Central memory CD4-positive, alpha-beta T cell (primary cell): ENCODE measurements at regions not wholly inside any gene's neighbourhood (a gene's known extent, or its start where the extent isn't known, plus 50 kb on each side); places are given as distances from the start of the nearest gene placed in this dataset.

ENCODE experiments used
- DNase-seq: peaks from one replicate; pipeline ENCODE4 v3.0.0; 2022

DNA sequence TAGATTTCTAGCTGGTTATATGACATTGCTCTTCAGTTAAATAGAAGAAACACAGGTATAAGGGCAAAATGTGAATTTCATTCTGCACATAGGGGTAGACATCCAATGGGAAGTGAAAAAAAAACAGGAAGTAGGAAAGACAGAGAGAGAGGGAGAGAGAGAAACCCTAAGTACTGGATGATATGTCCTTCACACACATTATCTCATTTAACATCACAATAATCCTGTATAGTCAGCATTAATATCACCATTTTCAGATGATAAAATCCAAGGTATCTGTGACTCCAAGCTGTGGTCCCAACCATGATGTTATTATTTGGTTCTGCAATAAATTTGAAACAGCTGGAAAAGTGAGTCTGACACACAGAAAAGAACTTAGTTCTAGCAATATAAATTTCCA lies 759.9 kb downstream of the SATB2 start:
- no peak for DNase-seq

DNA sequence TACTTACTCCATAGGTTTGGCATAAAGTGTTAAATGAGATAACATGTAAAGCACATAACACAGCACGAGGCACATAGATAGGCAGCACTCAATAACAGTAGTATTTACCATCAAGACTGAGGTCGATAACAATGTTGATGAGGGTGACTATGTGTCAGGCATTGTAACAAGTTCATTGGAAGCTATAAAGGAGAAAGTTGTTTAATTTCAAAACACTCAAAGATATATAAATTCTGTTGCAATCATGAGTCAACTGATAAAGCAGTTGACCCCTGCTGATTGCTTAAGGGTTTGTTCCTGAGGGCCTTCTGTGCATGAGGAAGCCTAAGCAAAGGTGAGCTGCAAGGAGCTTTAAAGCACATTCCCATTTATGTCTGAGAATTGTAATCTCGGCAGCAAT lies 760.5 kb downstream of the SATB2 start:
- no peak for DNase-seq

DNA sequence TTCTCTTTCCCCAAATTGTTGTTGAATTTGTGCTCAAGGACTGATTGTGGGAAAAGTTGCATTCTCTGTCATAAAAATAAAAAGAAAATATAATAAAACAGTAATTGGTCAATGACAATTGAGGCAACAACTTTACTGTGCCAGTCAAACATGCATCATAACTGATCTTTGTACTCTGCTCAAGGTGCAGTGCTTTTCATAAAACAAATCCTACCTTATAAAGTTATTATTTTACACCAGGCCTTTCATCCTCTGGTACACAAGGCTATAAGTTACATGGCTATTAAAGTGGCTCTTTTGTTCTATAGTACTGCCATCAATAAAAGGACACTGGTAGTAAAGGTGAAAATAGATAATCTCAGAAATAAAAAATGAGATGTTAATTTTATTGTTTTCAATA lies 761.9 kb downstream of the SATB2 start:
- DNase-seq = no peak

DNA sequence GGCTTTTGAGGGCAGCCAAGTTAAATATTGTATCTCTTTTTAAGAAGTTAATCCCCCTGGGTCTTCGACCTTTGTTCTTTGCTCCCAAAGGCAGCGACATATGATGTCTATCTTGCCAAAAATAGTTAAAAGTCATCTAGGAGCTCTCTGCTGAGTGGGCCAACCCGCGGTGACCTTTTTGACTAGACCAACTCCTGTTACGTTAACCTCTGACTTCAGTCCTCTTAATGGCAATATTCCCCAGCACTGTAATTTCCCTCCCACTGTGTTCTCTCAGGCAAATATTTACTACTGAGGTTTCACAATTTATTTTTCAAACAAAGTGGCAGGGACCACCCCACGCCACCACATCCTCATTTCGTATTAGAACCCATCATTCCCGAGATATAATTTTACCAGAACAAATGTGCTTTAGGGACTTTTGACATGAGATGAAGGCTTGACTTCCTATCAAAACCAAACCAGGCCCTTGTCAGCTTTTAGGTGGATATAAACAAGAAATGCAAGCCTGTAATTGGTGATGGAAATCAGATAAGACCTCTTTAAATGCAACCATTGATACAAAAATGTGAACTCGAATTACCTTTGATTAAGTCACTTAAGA lies 764.7 kb downstream of the SATB2 start:
- DNase-seq = no peak

DNA sequence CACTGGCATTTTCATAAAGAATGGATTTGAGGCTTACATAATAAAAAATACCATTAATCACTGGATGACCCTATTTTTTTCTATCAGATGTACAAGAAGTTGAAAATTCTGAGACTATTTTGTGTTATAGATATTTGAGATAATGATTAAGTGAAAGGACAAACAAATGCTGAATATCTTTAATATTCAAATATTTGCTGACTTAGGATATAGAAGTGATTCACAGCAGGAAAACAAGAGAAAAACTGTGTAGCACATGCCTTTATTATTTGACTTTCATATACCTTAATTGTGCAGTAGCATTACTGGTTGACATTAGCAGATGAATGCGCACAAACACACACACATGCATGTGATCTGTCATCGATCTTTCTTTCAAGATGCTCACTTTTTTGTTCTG lies 766.5 kb downstream of the SATB2 start:
- DNase-seq = no peak

DNA sequence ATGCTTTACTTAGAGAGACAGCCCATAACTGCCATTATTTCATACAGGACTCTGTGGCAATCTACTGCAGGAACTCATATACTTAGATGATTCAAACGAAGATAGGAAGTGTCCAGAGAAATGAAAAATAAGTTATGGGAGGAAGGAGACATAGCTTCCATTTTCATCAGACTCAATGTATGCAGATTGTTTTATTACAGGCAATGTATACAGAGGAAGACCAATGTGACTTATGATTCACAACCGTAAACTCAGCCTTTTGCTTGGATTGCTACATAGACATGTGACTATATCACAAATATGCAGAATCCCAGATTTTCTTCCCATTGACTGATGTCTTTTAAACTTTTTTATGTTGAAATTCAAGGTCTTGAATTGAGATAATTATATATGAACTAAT lies 793.4 kb downstream of the SATB2 start:
- DNase-seq = no peak

DNA sequence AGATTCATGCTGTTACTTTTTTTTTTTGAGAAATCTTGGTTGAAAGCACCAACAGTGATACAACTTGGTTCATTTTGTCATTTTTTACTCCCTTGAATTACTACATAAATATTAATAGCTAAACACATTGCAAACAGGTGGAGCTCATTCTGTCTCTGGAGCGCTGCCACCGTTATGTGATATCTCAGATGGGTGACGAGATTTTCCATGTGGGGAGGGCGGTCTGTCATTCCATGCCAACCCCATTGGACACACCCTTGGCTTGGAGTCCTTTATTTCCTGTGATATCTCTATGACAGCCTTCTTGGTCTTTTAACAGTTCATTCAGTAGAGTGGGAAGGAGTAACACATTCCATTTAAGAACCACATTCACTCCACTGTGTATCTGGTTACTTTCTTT lies 794.8 kb downstream of the SATB2 start:
- DNase-seq = no peak

DNA sequence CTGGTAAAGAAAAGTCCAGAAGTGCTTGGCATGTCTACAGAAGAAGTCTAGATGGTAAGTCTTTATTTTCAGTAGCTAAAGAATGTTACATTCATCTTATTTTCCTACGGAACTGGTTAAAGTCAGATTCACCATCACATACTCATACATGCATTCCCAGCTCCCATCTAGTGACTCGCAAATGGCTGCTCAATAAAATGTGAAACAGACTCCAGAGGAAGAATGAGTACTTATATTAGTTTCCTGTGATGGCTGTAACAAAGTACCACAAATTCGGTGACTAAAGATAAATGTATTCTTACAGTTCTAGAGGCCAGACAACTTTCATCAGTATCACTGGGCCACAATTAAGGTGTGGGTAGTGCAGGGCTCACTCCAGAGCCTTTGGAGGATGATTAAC lies 797.2 kb downstream of the SATB2 start:
- no peak for DNase-seq

DNA sequence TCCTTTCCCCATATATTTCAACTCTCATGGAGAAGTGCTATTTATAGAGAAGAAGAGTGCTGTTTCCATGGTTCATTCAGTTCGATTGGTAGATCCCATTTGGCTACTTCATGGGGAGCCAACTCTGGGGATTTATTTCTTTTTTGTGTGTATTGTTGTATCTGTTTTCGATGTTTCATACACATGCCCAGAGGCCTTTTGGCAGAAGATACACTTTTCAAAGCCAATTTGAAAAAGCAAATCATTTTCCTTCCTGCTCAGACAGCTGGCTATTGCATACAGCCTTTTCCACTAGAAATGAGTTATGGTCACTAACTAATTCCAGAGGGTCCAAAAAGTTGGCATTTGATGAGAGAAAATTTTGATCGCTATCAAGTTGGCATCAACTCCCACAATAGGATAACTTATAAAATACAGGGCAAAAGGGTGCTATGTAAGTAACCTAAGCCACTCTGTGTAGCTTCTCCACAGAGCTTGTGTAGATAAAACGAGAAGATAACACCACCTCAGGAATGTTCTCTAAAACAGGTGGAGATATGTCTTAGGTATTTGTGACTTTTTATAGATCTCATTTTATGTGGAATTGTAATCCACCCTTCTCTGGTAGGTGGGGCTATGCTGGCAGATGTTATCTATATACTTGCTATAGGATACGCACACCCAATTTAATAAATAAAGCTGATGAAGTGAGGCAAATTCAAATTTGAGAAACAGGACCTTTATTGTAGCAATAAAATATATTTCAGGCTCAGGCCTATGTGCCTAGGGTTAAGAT lies 798.5 kb downstream of the SATB2 start:
- DNase-seq = no peak

DNA sequence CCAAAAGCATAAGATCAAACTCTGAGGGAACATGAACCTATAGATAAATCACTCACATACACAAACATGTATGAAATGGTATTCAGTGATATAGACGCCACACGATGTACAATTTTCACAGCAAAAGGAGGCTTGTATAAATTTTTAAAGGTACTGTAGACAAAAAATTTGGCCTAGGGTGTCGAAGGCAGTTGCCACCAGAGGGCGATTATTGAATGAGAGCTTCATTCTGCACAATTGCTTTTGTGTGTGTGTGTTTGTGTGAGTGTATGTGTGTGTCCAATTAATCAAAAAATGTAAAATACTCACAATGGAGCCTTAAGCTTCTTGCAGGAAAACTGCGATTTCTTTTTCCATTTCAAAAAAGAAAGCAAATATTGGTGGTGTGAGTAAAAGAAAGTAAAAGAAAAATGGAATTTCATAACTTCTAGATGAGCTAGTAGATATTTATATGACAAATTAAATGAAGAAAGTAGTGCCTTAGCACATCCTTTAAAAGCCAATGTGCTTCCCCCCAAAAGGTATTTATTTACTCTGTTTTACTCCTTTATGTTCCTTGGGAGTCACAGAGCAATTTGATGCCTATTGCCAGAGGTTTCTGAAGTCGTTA lies 800.1 kb downstream of the SATB2 start:
- no peak for DNase-seq

DNA sequence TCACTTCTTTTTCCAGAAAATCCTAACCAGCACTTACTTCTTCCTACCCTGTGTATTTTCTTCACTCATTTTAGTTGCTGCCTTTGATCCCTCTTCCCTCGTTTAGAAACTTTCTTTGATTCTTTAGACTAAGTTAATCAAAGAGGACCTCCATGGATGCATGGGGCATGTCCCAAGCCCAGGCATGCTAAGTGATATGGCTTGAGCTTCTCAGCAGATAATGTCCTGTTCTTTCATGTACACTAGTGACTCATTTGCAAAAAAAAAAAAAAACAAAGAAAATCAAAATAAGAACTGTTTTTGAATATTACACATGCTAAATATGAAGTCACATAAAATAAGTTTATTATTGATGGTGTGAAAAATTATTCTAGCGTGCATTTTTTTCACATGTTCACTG lies 800.9 kb downstream of the SATB2 start:
- DNase-seq = no peak

DNA sequence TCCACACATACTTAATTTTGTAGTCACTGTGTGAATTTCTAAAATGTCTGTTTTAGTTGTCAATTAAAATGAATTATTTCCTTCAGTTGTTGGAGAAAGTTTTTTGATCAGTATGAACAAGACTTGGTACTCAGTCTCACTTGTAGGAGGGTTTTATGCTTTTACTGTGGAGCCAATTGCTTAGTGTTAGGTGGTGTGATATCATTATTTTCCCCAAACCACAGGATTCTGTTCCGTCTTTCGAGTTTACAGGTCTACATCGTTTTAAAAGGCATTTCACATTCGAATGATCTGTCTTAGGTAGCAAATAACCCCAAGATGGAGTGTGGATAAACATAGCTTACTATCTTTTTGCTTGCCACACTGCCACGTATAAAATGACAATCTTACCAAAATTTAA lies 803.1 kb downstream of the SATB2 start:
- no peak for DNase-seq

DNA sequence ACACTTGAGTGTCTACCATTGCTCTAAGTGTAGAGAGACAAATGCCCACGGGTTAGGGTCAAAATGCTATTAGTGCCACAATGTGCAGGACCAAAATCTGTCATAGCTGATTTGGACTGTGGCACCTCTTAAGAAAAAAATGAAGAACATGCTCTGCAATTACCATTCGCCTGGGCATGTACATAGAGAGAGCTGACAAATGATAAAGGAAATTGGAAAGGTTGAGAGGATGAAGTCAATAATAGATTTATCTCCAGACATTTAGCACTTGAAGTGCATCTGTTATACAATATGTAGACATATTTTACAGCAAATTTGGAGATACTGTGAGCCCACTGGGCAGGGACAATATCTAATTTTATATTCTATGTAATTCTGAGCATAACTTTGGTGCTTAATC lies 804.4 kb downstream of the SATB2 start:
- DNase-seq = no peak

DNA sequence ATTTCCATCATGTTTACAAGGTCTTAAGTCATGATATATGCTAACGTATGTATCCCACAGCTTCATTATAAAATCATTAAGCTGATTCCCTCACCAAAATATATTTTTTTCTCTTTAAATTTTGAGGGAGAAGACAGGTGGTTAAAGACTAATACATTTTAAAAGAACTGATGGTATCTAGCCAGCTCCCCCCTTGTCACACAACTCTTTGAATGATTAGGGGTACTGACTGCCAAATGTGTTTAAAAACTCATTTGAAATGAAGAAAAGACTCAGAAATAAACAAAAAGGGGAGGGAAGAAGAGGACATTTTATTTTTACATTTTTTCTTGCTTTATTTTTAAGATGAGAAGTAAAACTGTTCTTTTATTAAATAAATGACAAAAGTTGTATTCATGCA lies 805.3 kb downstream of the SATB2 start:
- no peak for DNase-seq

DNA sequence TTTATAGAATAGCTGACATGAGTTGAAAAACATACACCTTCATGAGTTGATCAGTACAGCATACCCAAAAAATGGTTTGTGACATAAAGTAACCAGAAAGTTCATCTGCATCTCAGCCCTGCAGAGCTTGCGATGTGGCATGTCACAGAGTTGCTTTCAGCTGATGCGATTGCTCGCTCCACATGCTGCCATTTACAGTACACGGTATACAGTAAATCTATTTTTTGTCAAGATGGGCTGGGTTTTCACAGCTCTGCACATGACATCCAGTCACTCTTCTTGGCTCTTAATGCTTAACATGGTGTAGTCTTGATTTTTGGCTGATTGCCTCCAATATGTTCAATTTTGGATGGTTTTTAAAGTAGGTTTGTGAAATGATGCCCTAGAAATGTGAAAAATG lies 811.9 kb downstream of the SATB2 start:
- DNase-seq = no peak

DNA sequence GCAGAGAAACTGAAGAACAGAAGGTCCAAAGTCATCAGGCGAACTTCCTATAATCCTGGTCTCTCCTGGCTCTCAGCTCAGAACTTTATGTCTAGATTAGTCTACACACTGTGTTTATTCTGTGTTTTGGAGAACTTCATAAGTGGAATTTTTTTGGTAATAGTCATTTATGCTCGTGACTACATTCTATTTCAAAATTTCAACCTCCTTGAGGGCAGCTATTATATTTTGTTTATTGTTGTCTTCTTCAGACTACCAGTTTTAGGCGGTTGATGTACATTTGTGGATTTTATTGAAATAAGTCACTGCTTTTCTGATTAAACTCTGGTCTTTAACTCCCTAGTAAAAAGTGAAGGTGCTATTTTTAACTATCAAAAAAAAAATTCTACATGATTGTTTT lies 816.6 kb downstream of the SATB2 start:
- no peak for DNase-seq

DNA sequence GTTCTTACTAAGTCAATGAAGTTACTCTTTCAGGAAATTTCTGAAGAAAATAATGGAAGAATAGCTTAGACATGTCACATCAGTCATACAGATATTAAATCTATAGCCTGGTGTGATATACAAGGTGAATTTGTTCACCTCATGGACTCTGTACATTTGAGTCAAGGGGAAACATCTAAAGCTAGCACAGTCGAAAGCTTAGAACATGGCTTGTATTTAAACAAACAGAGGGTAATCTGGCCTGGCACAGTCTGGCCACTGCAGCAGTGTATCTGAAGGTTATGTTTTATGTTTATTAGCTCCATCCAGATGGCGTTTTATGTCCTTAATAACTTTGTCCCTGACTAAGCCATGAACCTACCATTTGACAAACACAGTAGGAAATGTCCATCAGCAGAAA lies 817.3 kb downstream of the SATB2 start:
- no peak for DNase-seq

DNA sequence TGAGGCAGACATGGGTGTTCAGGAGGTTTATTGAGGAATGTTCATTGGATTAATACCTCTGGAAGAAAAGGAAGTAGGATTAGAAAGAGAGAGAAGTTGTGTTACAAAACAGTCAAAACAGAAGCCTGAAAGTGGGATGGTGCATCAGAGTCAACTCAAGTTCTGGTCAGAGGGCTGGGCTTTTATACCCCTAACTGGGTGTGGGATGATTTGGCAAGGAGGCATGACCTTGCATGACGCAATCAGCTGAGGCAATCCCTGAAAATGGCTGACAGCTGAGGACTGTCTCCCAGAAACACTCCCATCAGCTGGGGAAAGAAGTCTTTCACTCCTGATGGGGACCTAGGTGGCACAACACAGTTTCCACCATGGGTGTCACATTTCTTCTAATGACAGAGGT lies 818.2 kb downstream of the SATB2 start:
- no peak for DNase-seq

DNA sequence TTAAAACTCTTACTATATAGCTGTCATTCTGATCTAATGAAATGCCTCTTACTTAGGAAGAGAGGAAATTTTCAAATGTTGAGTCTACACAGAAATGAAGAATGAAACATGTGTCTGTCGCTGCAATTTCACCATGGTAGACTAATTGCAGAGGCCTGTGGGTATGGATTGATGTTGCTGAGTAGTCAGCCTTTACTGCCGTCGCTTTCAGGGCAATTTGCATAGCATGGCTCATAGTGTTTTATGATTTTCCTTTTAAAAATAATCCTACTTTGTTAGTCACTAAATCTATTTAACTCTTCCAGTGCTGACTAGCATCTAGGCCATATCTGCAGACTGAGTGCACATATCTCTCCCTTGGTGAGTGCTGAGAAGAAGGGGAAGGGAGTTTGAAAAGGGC lies 819.2 kb downstream of the SATB2 start:
- DNase-seq = no peak

DNA sequence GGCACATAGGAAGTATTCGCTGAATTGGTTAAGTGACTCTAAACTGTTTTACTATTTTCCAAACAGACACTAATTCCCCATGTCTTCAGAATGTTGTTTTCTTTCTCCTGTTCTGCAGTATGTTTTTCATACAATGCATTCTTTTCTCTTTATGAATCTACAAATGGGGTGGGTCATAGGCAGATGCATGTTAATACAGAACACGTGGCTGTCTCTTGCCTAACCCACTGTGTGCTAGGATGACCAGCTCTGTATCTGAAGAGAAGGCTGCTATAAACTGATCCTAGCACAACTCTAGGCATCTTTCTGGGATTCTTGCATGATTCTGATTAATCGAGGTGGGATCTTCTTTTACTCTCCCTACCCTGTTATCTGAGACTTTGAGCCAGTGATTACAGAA lies 826.0 kb downstream of the PLCL1 start:
- no peak for DNase-seq

DNA sequence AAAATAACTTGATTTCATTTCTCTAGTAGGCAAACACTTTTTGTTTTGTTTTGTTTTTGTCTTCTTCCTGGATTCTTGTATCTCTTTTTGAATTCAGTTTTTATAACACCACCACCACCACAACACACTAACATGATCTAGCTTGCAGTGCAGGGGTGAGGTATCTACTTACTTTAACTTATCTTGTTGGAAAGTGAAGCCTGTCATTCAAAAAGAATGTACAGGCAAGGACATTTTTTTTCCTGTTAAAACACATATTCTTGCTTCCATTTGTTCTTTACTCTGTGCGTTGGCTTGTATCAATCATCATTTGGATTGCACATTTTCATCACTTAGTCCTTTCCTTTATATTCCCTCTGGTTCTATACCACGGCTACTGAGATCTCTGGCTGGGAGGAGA lies 824.2 kb downstream of the PLCL1 start:
- DNase-seq = no peak

DNA sequence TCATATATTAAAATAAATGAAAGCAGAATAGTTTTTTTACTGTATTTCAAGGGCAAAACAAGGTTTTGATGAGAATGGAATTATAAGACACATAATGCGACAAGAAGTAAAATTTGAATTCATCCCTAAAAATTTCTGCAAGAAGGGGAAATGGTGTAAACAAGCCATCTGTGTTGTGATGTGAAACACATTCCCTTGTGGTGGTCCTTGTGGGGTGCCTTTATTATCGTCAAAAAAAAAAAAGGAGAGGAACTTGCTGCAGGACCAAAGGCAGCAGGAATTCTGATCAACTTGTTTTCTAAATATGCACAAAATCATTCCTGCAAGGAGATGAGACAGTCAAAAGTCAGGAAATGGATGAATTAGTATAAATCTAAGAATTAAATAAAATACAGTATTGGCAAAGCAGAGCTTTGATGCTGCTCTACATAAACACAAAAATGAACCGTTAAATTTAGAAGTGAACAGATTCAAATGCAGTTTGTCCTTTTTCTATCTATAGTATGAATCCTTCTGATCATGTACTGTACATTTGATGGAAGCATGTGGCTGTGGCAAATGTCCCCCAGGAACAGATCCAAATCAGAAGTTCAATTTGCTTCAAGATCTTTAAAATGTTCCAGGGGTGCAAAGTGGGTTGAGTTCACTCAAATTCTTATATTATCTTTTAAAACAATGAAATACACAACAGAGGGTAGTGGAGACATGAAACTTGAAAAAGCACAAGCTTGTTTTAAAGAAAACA lies 818.8 kb downstream of the PLCL1 start:
- no peak for DNase-seq

DNA sequence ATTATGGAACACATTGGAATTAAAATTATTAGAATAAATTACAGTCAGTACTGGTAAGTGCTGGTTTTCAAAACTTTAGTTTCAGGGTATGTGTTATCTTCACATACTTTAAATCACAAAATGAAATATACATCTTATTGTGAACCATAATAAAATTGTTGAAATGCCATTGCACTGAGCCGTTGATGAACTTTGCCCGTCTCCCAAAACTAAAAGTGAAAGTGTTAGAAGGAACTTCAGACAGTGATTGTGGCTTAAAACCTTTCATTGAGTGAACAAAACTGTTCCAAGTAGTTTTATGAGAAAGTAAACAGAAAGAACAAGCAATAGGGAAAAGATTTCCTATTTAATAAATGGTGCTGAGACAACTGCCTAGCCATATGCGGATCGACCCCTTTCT lies 811.6 kb downstream of the PLCL1 start:
- DNase-seq = no peak

DNA sequence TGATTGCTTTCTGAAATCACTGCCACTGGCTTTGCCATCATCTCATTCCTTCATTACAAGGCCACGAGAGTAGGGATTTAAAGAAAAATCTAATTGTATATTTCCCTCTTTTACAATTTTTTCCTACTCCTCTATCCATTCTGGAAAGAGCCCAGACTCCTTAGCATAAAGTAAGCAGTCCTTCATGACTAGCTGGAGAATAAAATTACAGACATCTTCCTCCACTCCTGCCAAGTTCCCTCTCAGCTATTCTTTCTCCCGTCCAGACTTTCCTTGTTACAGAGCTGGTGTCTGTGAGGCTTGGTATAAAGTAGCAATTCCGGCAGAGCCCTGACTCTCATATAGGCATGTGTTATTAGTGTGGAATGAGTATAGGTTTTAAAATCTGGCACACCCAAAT lies 806.8 kb downstream of the PLCL1 start:
- no peak for DNase-seq
